ENCODE measurements at regions not wholly inside any gene's neighbourhood (a gene's known extent, or its start where the extent isn't known, plus 50 kb on each side); places are given as distances from the start of the nearest gene placed in this dataset.

GRCh38 chr1:175894581-175894980, 151.2 kb upstream of the TNR start:
- no peak overlapping the region for H3K27ac ChIP-seq
- no peaks in the 10 kb centered on the region for H3K4me1 ChIP-seq (ENCODE audit: low read depth)
- no peak for DNase-seq (ENCODE audit: low read depth in 1 of 2, low spot score in 1 of 2)
- no peaks in the 10 kb centered on the region for H3K27me3 ChIP-seq
- H3K4me3 ChIP-seq, result no peak overlapping the region
- H3K9me3 ChIP-seq (ENCODE audit: low read depth), result no peaks in the 10 kb centered on the region
- no peak for TF ChIP-seq CTCF (IDR thresholded peaks at IDR 0.05; ENCODE audit: low read depth, low read length)
- no peaks in the 10 kb centered on the region for H3K36me3 ChIP-seq

- peak in 1 of 2 donors; percentile 48 for DNase-seq (ENCODE audit: low read depth in 1 of 2, low spot score in 1 of 2)
- no peaks in the 10 kb centered on the region for H3K9me3 ChIP-seq (ENCODE audit: low read depth)
- no peaks in the 10 kb centered on the region for H3K27me3 ChIP-seq
- no peaks in the 10 kb centered on the region for H3K36me3 ChIP-seq
- no peaks in the 10 kb centered on the region for H3K4me1 ChIP-seq (ENCODE audit: low read depth)
- no peak overlapping the region for H3K4me3 ChIP-seq
- H3K27ac ChIP-seq, result no peak overlapping the region
- TF ChIP-seq CTCF (IDR thresholded peaks at IDR 0.05; ENCODE audit: low read depth, low read length), result no peak
Observed at GRCh38 chr1:175893192-175893591, 149.8 kb upstream of the TNR start.

GRCh38 chr1:175892686-175893085, 149.3 kb upstream of the TNR start:
- H3K9me3 ChIP-seq (ENCODE audit: low read depth), result no peaks in the 10 kb centered on the region
- no peaks in the 10 kb centered on the region for H3K4me1 ChIP-seq (ENCODE audit: low read depth)
- no peak for TF ChIP-seq CTCF (IDR thresholded peaks at IDR 0.05; ENCODE audit: low read depth, low read length)
- DNase-seq (ENCODE audit: low read depth in 1 of 2, low spot score in 1 of 2), result peak in 1 of 2 donors; percentile 6
- H3K27me3 ChIP-seq, result no peaks in the 10 kb centered on the region
- H3K27ac ChIP-seq, result no peak overlapping the region
- no peak overlapping the region for H3K4me3 ChIP-seq
- no peaks in the 10 kb centered on the region for H3K36me3 ChIP-seq

- Histone ChIP-seq H3K27me3 (no peaks in the 10 kb centered on the region), H3K9me3 (ENCODE audit: low read depth) (no peaks in the 10 kb centered on the region), H3K27ac (no peak overlapping the region), H3K4me3 (no peak overlapping the region), H3K36me3 (no peaks in the 10 kb centered on the region), H3K4me1 (ENCODE audit: low read depth) (no peaks in the 10 kb centered on the region)
- TF ChIP-seq CTCF (IDR thresholded peaks at IDR 0.05; ENCODE audit: low read depth, low read length), result no peak
- no peak for DNase-seq (ENCODE audit: low read depth in 1 of 2, low spot score in 1 of 2)
Observed at GRCh38 chr1:175891783-175892309, 148.5 kb upstream of the TNR start.

GRCh38 chr1:175890958-175891357, 147.6 kb upstream of the TNR start:
- H3K4me3 ChIP-seq, result no peak overlapping the region
- H3K9me3 ChIP-seq (ENCODE audit: low read depth), result no peaks in the 10 kb centered on the region
- DNase-seq (ENCODE audit: low read depth in 1 of 2, low spot score in 1 of 2), result no peak
- no peaks in the 10 kb centered on the region for H3K36me3 ChIP-seq
- no peaks in the 10 kb centered on the region for H3K27me3 ChIP-seq
- TF ChIP-seq CTCF (IDR thresholded peaks at IDR 0.05; ENCODE audit: low read depth, low read length), result no peak
- no peak overlapping the region for H3K27ac ChIP-seq
- H3K4me1 ChIP-seq (ENCODE audit: low read depth), result no peaks in the 10 kb centered on the region

GRCh38 chr1:175889848-175890247, 146.5 kb upstream of the TNR start:
- peaks cover 6% of the 10 kb centered on the region for H3K4me1 ChIP-seq (ENCODE audit: low read depth)
- DNase-seq (ENCODE audit: low read depth in 1 of 2, low spot score in 1 of 2), result no peak
- no peaks in the 10 kb centered on the region for H3K27me3 ChIP-seq
- H3K4me3 ChIP-seq, result no peak overlapping the region
- H3K27ac ChIP-seq, result no peak overlapping the region
- H3K36me3 ChIP-seq, result no peaks in the 10 kb centered on the region
- no peaks in the 10 kb centered on the region for H3K9me3 ChIP-seq (ENCODE audit: low read depth)
- TF ChIP-seq CTCF (IDR thresholded peaks at IDR 0.05; ENCODE audit: low read depth, low read length), result no peak

Data from cardiac muscle cell (in vitro differentiated cells and primary cell).